Upper lobe of right lung (tissue), 1 donor: ENCODE measurements at regions not wholly inside any gene's neighbourhood (a gene's known extent, or its start where the extent isn't known, plus 50 kb on each side); places are given as distances from the start of the nearest gene placed in this dataset.

Experiments used
- ATAC-seq: fragments of 200-7000 bp; cut with Tn5 transposase; one replicate; pipeline ENCODE4 v1.9.1; 2020; ENCODE audit warnings: mild to moderate bottlenecking, moderate library complexity
- DNase-seq: peaks from one replicate; pipeline ENCODE4 v3.0.0-alpha.2; 2020
- H3K27ac ChIP-seq: fragments of 200-600 bp; one replicate; pipeline ENCODE4 v1.8.0; 2022
- H3K27me3 ChIP-seq: fragments of 200-600 bp; one replicate; pipeline ENCODE4 v1.8.0; 2022; ENCODE audit warnings: mild to moderate bottlenecking
- H3K36me3 ChIP-seq: fragments of 200-600 bp; one replicate; pipeline ENCODE4 v1.8.0; 2022
- H3K4me1 ChIP-seq: fragments of 200-600 bp; one replicate; pipeline ENCODE4 v1.8.0; 2022
- H3K4me3 ChIP-seq: fragments of 200-600 bp; one replicate; pipeline ENCODE4 v1.8.0; 2022; ENCODE audit warnings: mild to moderate bottlenecking
- H3K9me3 ChIP-seq: fragments of 200-600 bp; one replicate; pipeline ENCODE4 v1.8.0; 2022
- CTCF ChIP-seq: fragments of 200-600 bp; IDR thresholded peaks from one replicate; pipeline ENCODE4 v1.8.0; 2022; ENCODE audit warnings: antibody characterized with exemption
- intact Hi-C: fragments of 100-400 bp; cut with DNase I; formaldehyde crosslinking; loops from one replicate; pipeline ENCODE4 v1.11.0; 2022
- donor health status: DM: no; HTN: yes; CAD: no; lungs with severe emphysema.

GRCh38 chr7:24504836-24505235 is 68.4 kb upstream of the PALS2 start:
- ATAC-seq, result no peak
- H3K27ac ChIP-seq, result no peak overlapping the region
- H3K36me3 ChIP-seq, result no peaks in the 10 kb centered on the region
- H3K4me3 ChIP-seq, result no peak overlapping the region
- no peaks in the 10 kb centered on the region for H3K27me3 ChIP-seq
- intact Hi-C loops, result no loop called here
- no peaks in the 10 kb centered on the region for H3K9me3 ChIP-seq
- TF ChIP-seq CTCF, result no peak
- no peaks in the 10 kb centered on the region for H3K4me1 ChIP-seq
- no peak for DNase-seq

GRCh38 chr7:24505968-24506367 is 67.3 kb upstream of the PALS2 start:
- Histone ChIP-seq H3K27me3 (no peaks in the 10 kb centered on the region), H3K27ac (no peak overlapping the region), H3K9me3 (no peaks in the 10 kb centered on the region), H3K4me1 (no peaks in the 10 kb centered on the region), H3K36me3 (no peaks in the 10 kb centered on the region), H3K4me3 (no peak overlapping the region)
- TF ChIP-seq CTCF, result no peak
- no peak for ATAC-seq
- DNase-seq, result no peak
- intact Hi-C loops, result no loop called here

GRCh38 chr7:24508316-24508715 is 64.9 kb upstream of the PALS2 start:
- DNase-seq, result no peak
- intact Hi-C loops, result no loop called here
- Histone ChIP-seq H3K4me3 (no peak overlapping the region), H3K4me1 (no peaks in the 10 kb centered on the region), H3K9me3 (no peaks in the 10 kb centered on the region), H3K27me3 (no peaks in the 10 kb centered on the region), H3K27ac (no peak overlapping the region), H3K36me3 (no peaks in the 10 kb centered on the region)
- TF ChIP-seq CTCF, result no peak
- no peak for ATAC-seq

- Histone ChIP-seq H3K27me3 (no peaks in the 10 kb centered on the region), H3K4me1 (no peaks in the 10 kb centered on the region), H3K27ac (no peak overlapping the region), H3K4me3 (no peak overlapping the region), H3K36me3 (no peaks in the 10 kb centered on the region), H3K9me3 (no peaks in the 10 kb centered on the region)
- ATAC-seq, result no peak
- no peak for TF ChIP-seq CTCF
- DNase-seq, result no peak
- intact Hi-C loops, result no loop called here
Measured at GRCh38 chr7:24510759-24511158, 62.5 kb upstream of the PALS2 start.

- Histone ChIP-seq H3K36me3 (no peaks in the 10 kb centered on the region), H3K27ac (no peak overlapping the region), H3K4me1 (no peaks in the 10 kb centered on the region), H3K27me3 (no peaks in the 10 kb centered on the region), H3K9me3 (no peaks in the 10 kb centered on the region), H3K4me3 (no peak overlapping the region)
- intact Hi-C loops, result no loop called here
- DNase-seq (no peak), ATAC-seq (no peak)
- TF ChIP-seq CTCF, result no peak
Measured at GRCh38 chr7:24517166-24517565, 56.1 kb upstream of the PALS2 start.

GRCh38 chr7:24521917-24522623 is 51.2 kb upstream of the PALS2 start:
- no peaks in the 10 kb centered on the region for H3K9me3 ChIP-seq
- H3K4me3 ChIP-seq, result no peak overlapping the region
- no peaks in the 10 kb centered on the region for H3K36me3 ChIP-seq
- no peaks in the 10 kb centered on the region for H3K27me3 ChIP-seq
- H3K4me1 ChIP-seq, result no peaks in the 10 kb centered on the region
- TF ChIP-seq CTCF, result no peak
- H3K27ac ChIP-seq, result no peak overlapping the region
- DNase-seq, result no peak
- intact Hi-C loops, result no loop called here
- no peak for ATAC-seq
